Brain microvascular endothelial cell (primary cell): ENCODE measurements at regions not wholly inside any gene's neighbourhood (a gene's known extent, or its start where the extent isn't known, plus 50 kb on each side); places are given as distances from the start of the nearest gene placed in this dataset.

Experiments used
- DNase-seq: peaks from one replicate; pipeline ENCODE4 v3.0.0-alpha.2; 2020
- H3K27ac ChIP-seq: fragments of 250-450 bp; sonication (Bioruptor Pico); 2 replicates; pipeline ENCODE4 v1.5.1; 2020; ENCODE audit warnings: mild to moderate bottlenecking, moderate library complexity
- H3K27me3 ChIP-seq: fragments of 250-450 bp; sonication (Bioruptor Pico); replicated peaks from 2 replicates; pipeline ENCODE4 v1.5.1; 2020; ENCODE audit warnings: mild to moderate bottlenecking
- H3K36me3 ChIP-seq: fragments of 250-450 bp; sonication (Bioruptor Pico); replicated peaks from 2 replicates; pipeline ENCODE4 v1.5.1; 2020; ENCODE audit warnings: mild to moderate bottlenecking
- H3K4me3 ChIP-seq: 2 replicates; pipeline ENCODE4 v1.5.1; 2011; ENCODE audit warnings: low read depth, mild to moderate bottlenecking, control low read depth, low read length, moderate library complexity
- in situ Hi-C: cut with HindIII; loops from 2 replicates; pipeline ENCODE4 v1.10.0; 2017; ENCODE audit warnings: low sequenced_read_pairs, low pct_ligation_motif_present
- TF ChIP-seq, protein P1 (sequence below): IDR thresholded peaks from 2 replicates; pipeline ENCODE4 v1.5.1; 2011; ENCODE audit warnings: low read depth, mild to moderate bottlenecking, moderate library complexity, low read length, control low read depth, inconsistent platforms; ENCODE audit errors: missing control alignments

DNA sequence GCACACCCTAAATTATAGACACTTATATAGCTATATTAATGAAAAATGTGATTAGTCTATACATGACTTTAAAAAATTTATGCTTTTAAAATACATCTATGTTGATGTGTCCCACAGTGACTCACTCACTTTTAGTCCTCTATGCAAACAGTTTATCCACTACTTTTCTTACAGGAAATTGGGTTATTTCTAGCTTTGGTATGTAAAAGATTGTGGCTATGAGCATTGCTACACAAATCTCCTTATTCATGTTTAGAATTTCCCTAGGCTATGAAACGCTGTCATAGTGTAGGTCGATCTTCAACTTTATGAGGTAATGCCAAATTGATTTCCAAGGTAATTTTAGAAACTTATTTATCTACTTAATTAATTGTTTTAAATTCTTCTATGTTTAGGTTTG, 687.4 kb downstream of the PRR16 start:
- no peak overlapping the region for H3K4me3 ChIP-seq
- no peaks in the 10 kb centered on the region for H3K27me3 ChIP-seq
- H3K27ac ChIP-seq, result no peak overlapping the region
- in situ Hi-C loops, result no loop called here
- no peak for DNase-seq
- H3K36me3 ChIP-seq, result no peaks in the 10 kb centered on the region
- TF ChIP-seq, protein P1, sequence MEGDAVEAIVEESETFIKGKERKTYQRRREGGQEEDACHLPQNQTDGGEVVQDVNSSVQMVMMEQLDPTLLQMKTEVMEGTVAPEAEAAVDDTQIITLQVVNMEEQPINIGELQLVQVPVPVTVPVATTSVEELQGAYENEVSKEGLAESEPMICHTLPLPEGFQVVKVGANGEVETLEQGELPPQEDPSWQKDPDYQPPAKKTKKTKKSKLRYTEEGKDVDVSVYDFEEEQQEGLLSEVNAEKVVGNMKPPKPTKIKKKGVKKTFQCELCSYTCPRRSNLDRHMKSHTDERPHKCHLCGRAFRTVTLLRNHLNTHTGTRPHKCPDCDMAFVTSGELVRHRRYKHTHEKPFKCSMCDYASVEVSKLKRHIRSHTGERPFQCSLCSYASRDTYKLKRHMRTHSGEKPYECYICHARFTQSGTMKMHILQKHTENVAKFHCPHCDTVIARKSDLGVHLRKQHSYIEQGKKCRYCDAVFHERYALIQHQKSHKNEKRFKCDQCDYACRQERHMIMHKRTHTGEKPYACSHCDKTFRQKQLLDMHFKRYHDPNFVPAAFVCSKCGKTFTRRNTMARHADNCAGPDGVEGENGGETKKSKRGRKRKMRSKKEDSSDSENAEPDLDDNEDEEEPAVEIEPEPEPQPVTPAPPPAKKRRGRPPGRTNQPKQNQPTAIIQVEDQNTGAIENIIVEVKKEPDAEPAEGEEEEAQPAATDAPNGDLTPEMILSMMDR, result no peak

DNA sequence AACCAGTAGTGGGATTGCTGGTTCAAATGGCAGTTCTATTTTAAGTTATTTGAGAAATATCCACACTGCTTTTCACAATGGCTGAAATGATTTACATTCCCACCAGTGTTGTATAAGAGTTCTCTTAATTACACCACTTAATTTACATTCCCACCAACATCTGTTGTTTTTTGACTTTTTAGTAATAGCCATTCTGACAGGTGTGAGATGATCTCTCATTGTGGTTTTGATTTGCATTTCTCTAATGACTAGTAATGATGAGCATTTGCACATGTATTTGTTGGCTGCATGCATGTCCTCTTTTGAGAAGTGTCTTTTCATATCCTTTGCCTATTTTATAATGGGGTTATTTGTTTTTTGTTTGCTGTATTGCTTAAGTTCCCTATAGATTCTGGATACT, 688.3 kb downstream of the PRR16 start:
- DNase-seq, result no peak
- Histone ChIP-seq H3K4me3 (no peak overlapping the region), H3K27me3 (no peaks in the 10 kb centered on the region), H3K27ac (no peak overlapping the region), H3K36me3 (no peaks in the 10 kb centered on the region)
- TF ChIP-seq, protein P1, result no peak
- in situ Hi-C loops, result no loop called here

DNA sequence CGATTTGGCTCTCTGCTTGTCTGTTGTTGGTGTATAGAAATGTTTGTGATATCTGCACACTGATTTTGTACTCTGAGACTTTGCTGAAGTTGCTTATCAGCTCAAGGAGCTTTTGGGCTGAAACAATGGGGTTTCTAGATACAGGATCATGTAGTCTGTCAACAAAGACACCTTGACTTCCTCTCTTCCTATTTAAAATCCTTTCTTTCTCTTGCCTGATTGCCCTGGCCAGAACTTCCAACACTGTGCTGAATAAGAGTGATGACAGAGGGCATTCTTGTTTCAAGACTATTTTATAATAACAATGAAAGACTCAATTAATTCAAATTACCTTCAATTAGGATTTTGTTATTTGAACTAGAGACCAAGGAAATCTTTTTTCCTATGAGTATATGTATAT, 692.5 kb downstream of the PRR16 start:
- TF ChIP-seq, protein P1, result no peak
- no peak for DNase-seq
- H3K4me3 ChIP-seq, result no peak overlapping the region
- in situ Hi-C loops, result no loop called here
- no peaks in the 10 kb centered on the region for H3K36me3 ChIP-seq
- H3K27ac ChIP-seq, result no peak overlapping the region
- H3K27me3 ChIP-seq, result no peaks in the 10 kb centered on the region

DNA sequence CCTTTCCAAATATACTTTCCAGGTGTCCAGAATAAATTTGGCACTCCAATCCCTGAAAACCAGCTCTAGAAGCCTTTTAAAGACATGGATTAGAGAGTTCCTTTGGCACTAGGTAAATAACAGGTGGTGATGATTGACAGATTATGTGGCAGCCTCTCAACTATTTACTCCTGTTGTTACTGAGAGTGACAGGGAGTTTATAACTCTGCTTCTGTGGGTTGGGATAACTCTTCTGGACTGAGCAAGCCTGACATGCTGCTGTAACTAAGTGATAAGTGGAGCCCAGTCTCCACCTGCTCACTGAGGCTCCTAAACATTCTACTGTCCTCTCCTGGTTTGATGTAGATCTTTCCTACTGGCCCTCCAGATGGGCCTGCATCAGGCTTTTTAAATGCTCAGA, 693.2 kb upstream of the FTMT start:
- no peak for DNase-seq
- Histone ChIP-seq H3K4me3 (no peak overlapping the region), H3K27ac (no peak overlapping the region), H3K36me3 (no peaks in the 10 kb centered on the region), H3K27me3 (no peaks in the 10 kb centered on the region)
- in situ Hi-C loops, result no loop called here
- TF ChIP-seq, protein P1, result no peak

DNA sequence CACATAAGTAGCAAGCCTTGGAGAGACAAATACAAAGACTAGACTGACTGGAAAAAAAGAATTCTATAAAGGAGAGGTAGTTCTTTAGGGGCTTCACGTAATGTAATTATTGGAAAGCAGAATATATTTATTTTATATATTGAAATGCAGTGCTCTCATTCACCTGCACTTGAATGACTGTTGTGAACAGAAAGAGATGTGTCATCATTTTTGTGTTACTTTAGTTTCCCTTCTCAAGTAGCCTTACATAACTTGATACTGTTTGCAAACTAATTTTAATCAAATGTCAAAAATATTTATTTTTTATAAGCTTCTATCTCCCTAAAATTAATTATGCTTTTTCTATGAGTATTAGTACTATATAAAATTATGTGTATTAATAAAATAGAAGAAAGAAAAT, 691.1 kb upstream of the FTMT start:
- DNase-seq, result no peak
- TF ChIP-seq, protein P1, result no peak
- Histone ChIP-seq H3K27me3 (no peaks in the 10 kb centered on the region), H3K36me3 (no peaks in the 10 kb centered on the region), H3K4me3 (no peak overlapping the region), H3K27ac (no peak overlapping the region)
- in situ Hi-C loops, result no loop called here

DNA sequence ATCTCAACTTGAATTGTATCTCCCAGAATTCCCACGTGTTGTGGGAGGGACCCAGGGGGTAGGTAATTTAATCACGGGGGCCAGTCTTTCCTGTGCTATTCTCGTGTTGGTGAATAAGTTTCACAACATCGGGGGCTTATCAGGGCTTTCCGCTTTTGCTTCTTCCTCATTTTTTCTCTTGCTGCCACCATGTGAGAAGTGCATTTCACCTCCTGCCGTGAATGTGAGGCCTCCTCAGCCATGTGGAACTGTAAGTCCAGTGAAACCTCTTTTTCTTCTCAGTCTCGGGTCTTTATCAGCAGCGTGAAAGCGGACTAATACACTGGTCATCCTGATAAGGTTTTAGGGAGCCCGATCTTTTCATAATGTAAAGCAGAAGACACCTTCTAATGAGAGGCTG, 687.0 kb upstream of the FTMT start:
- Histone ChIP-seq H3K4me3 (no peak overlapping the region), H3K27ac (no peak overlapping the region), H3K36me3 (no peaks in the 10 kb centered on the region), H3K27me3 (no peaks in the 10 kb centered on the region)
- TF ChIP-seq, protein P1, result no peak
- DNase-seq, result no peak
- in situ Hi-C loops, result no loop called here
